ENCODE measurements at regions not wholly inside any gene's neighbourhood (a gene's known extent, or its start where the extent isn't known, plus 50 kb on each side); places are given as distances from the start of the nearest gene placed in this dataset.

GRCh38 chr13:58144616-58145015, 513.1 kb downstream of the PCDH17 start:
- no peak for TF ChIP-seq CTCF (IDR thresholded peaks at IDR 0.05; ENCODE audit: low read depth, low read length)
- Histone ChIP-seq H3K27ac (no peak overlapping the region), H3K36me3 (no peaks in the 10 kb centered on the region), H3K9me3 (ENCODE audit: severe bottlenecking) (no peaks in the 10 kb centered on the region), H3K4me3 (ENCODE audit: low read depth, low read length) (no peak overlapping the region), H3K27me3 (ENCODE audit: insufficient read depth, low read depth, severe bottlenecking) (no peaks in the 10 kb centered on the region)
- no peak for DNase-seq

DNA sequence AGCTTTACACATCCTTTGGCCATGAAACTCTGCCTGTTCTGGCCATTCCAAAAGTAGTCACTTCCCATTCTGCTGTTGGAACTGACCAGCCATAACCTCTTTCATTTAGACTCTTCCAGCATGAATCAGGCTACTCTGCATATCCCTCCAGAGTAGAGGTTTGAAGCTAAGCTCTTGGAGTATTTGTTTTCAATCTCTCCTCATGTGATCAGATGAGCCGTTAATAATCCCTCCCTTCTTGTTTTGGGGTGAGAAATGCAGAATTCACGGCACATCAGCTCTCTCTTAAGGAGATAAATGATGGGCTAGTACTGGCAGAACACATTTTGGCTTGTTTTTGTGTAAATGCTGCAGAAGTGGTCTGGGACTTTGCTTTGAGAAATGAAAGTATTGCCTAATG, 519.9 kb downstream of the PCDH17 start:
- H3K27me3 ChIP-seq (ENCODE audit: insufficient read depth, low read depth, severe bottlenecking): no peaks in the 10 kb centered on the region
- DNase-seq: no peak
- no peaks in the 10 kb centered on the region for H3K36me3 ChIP-seq
- no peaks in the 10 kb centered on the region for H3K9me3 ChIP-seq (ENCODE audit: severe bottlenecking)
- H3K27ac ChIP-seq: no peak overlapping the region
- no peak for TF ChIP-seq CTCF (IDR thresholded peaks at IDR 0.05; ENCODE audit: low read depth, low read length)
- no peak overlapping the region for H3K4me3 ChIP-seq (ENCODE audit: low read depth, low read length)

DNA sequence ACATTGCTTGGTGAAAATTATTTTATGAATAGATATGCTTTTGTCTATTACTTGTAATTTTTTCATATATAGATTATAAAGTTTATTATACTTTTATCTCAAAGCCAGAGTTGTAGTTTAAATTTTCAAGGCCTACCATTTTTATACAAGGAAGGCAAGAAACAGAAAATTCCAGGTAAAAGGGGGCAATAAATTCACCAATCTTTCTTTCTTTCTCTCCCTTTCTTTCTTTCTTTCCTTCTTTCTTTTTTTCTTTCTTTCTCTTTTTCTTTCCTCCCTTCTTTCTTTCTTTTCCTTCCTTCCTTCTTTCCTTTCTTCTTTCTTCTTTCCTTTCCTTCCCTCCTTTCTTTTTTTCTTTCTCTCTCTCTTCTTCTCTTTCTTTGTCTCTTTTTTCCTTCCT, 529.4 kb downstream of the PCDH17 start:
- H3K27me3 ChIP-seq (ENCODE audit: insufficient read depth, low read depth, severe bottlenecking): no peaks in the 10 kb centered on the region
- H3K4me3 ChIP-seq (ENCODE audit: low read depth, low read length): no peak overlapping the region
- no peak overlapping the region for H3K27ac ChIP-seq
- no peaks in the 10 kb centered on the region for H3K9me3 ChIP-seq (ENCODE audit: severe bottlenecking)
- TF ChIP-seq CTCF (IDR thresholded peaks at IDR 0.05; ENCODE audit: low read depth, low read length): no peak
- no peak for DNase-seq
- H3K36me3 ChIP-seq: no peaks in the 10 kb centered on the region

DNA sequence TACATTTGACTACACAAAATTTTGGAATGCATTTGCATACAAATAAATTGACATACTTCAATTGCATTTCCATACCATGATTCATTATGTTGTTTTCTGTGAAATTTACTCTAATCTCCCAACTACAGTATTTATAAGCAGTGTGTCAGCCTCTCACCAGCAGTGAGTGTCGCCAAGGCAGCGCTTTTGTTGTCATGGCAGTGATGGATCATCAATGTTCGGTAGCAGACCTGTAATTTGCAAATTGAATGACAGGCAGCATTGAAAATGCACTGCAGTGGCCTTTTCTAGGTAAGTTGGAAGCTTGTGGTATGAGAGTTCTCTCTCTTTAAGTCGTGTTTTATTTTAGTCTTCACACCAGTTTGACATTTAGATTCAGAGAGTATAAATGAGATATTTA, 534.1 kb downstream of the PCDH17 start:
- no peak for TF ChIP-seq CTCF (IDR thresholded peaks at IDR 0.05; ENCODE audit: low read depth, low read length)
- H3K27ac ChIP-seq: no peak overlapping the region
- no peaks in the 10 kb centered on the region for H3K36me3 ChIP-seq
- H3K27me3 ChIP-seq (ENCODE audit: insufficient read depth, low read depth, severe bottlenecking): no peaks in the 10 kb centered on the region
- no peak overlapping the region for H3K4me3 ChIP-seq (ENCODE audit: low read depth, low read length)
- no peaks in the 10 kb centered on the region for H3K9me3 ChIP-seq (ENCODE audit: severe bottlenecking)
- no peak for DNase-seq

GRCh38 chr13:58181111-58181510, 549.6 kb downstream of the PCDH17 start:
- no peak for TF ChIP-seq CTCF (IDR thresholded peaks at IDR 0.05; ENCODE audit: low read depth, low read length)
- Histone ChIP-seq H3K9me3 (ENCODE audit: severe bottlenecking) (no peaks in the 10 kb centered on the region), H3K36me3 (no peaks in the 10 kb centered on the region), H3K27ac (no peak overlapping the region), H3K4me3 (ENCODE audit: low read depth, low read length) (no peak overlapping the region), H3K27me3 (ENCODE audit: insufficient read depth, low read depth, severe bottlenecking) (no peaks in the 10 kb centered on the region)
- no peak for DNase-seq

- no peak for DNase-seq
- Histone ChIP-seq H3K36me3 (no peaks in the 10 kb centered on the region), H3K9me3 (ENCODE audit: severe bottlenecking) (no peaks in the 10 kb centered on the region), H3K27me3 (ENCODE audit: insufficient read depth, low read depth, severe bottlenecking) (no peaks in the 10 kb centered on the region), H3K4me3 (ENCODE audit: low read depth, low read length) (no peak overlapping the region), H3K27ac (no peak overlapping the region)
- TF ChIP-seq CTCF (IDR thresholded peaks at IDR 0.05; ENCODE audit: low read depth, low read length): no peak
Measured at GRCh38 chr13:58187881-58188280, 556.3 kb downstream of the PCDH17 start.

Measured in WERI-Rb-1 (cell line).